ENCODE measurements at regions not wholly inside any gene's neighbourhood (a gene's known extent, or its start where the extent isn't known, plus 50 kb on each side); places are given as distances from the start of the nearest gene placed in this dataset.

DNA sequence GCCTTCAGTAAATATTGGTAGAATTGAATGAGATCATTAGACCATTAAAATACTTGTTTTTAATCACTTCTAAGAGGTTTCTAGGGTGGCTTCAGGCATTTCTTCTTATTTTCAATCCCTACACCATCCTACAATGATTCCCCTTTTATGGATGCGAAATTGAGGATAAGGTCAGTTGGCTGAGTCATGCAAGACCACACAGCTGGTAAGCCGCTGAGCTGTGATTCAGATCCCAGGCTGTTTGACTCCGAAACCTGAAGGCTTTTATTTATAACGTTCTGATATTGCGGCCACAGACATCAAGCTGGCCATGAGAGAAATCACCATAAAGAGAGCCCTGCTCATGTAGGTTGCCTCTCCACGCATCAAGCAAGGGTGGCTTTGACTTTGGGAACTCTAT lies 133.4 kb downstream of the VAPA start:
- TF ChIP-seq POLR2A (IDR thresholded peaks at IDR 0.05; ENCODE audit: low read length) (no peak), GATA1 (IDR thresholded peaks at IDR 0.05; ENCODE audit: low read depth, low read length) (no peak)

Measured in erythroblast (primary cell).